Body of pancreas (tissue), 4 donors: ENCODE measurements at regions not wholly inside any gene's neighbourhood (a gene's known extent, or its start where the extent isn't known, plus 50 kb on each side); places are given as distances from the start of the nearest gene placed in this dataset.

Experiments
- ATAC-seq: fragments of 150-250 bp; one replicate; pipeline ENCODE4 v1.9.1; 2016
- DNase-seq, 4 donors: peaks; one replicate each; pipeline ENCODE4 v3.0.0-alpha.2; 2019
- H3K27ac ChIP-seq, 4 donors: fragments of 200-600 bp; sonication (generic); 1 replicate in 3 of 4; 2 replicates in 1 of 4; pipeline versions ENCODE4 v1.5.1 to v1.6.1; 2016 to 2019; ENCODE audit warnings: mild to moderate bottlenecking in 1 of 4, mixed read lengths in 1 of 4, moderate library complexity in 1 of 4
- H3K27me3 ChIP-seq, 2 donors: fragments of 200-600 bp; sonication (generic); one replicate each; pipeline ENCODE4 v1.6.0; 2016; ENCODE audit warnings: mild to moderate bottlenecking in 1 of 2
- H3K36me3 ChIP-seq, 2 donors: fragments of 200-600 bp; sonication (generic); replicated peaks in 1 of 2; 2 replicates each; pipeline ENCODE4 v1.5.1; 2016; ENCODE audit warnings: low read depth in 2 of 2; ENCODE audit not compliant: insufficient read depth in 1 of 2
- H3K4me1 ChIP-seq: fragments of 200-600 bp; sonication (generic); one replicate; pipeline ENCODE4 v1.6.0; 2016
- H3K4me3 ChIP-seq, 2 donors: fragments of 200-600 bp; sonication (generic); 1 replicate in 1 of 2; 2 replicates in 1 of 2; pipeline ENCODE4 v1.5.1; 2016 to 2019
- H3K9me3 ChIP-seq, 3 donors: fragments of 200-600 bp; sonication (generic); 1 replicate in 2 of 3; 2 replicates in 1 of 3; pipeline ENCODE4 v1.5.1; 2016
- CTCF ChIP-seq, 7 experiments: fragments of 450-650 bp in 4 of 7; fragments of 200-600 bp in 3 of 7; sonication (generic) in 3 of 7; IDR thresholded peaks; one replicate each; pipeline ENCODE4 v1.5.1; 2016 to 2019; ENCODE audit warnings: antibody characterized with exemption in 7 of 7
- POLR2A ChIP-seq, 3 donors: fragments of 450-650 bp; IDR thresholded peaks; one replicate each; pipeline ENCODE4 v1.6.1; 2016; ENCODE audit warnings: antibody characterized with exemption in 3 of 3, mild to moderate bottlenecking in 2 of 3
- WGBS, 2 donors: methylation state at CpG; one replicate each; pipeline ENCODE4 v1.1.5; 2017; 5-methylcytosine and 5-hydroxymethylcytosine counted together
- intact Hi-C: fragments of 100-400 bp; cut with DNase I; formaldehyde crosslinking; loops from one replicate; pipeline ENCODE4 v1.15.1; 2023

GRCh38 chr20:51249215-51249614, 226.3 kb upstream of the KCNG1 start:
- no peak for ATAC-seq
- no peak for DNase-seq
- WGBS, 2 donors: 26 to 39% methylated on average over 4 of the region's 4 CpGs

GRCh38 chr20:51244466-51244865, 221.6 kb upstream of the KCNG1 start:
- TF ChIP-seq CTCF (IDR thresholded peaks at IDR 0.05) (no peak), POLR2A (IDR thresholded peaks at IDR 0.05) (no peak)
- H3K27me3 ChIP-seq: no peaks in the 10 kb centered on the region
- no peak overlapping the region for H3K27ac ChIP-seq
- DNase-seq (no peak), ATAC-seq (no peak)
- no peak overlapping the region for H3K4me3 ChIP-seq
- intact Hi-C loops: no loop called here
- H3K4me1 ChIP-seq: no peaks in the 10 kb centered on the region
- H3K36me3 ChIP-seq: no peaks in the 10 kb centered on the region
- WGBS, 2 donors: 73 to 77% methylated on average over 10 of the region's 10 CpGs
- H3K9me3 ChIP-seq: peaks cover 0 to 9% (median 0%) of the 10 kb centered on the region in 3 donors

More at GRCh38 chr20:51249215-51249614, 226.3 kb upstream of the KCNG1 start:
- H3K9me3 ChIP-seq: no peaks in the 10 kb centered on the region
- intact Hi-C loops: no loop called here
- no peaks in the 10 kb centered on the region for H3K4me1 ChIP-seq
- no peak for TF ChIP-seq CTCF (IDR thresholded peaks at IDR 0.05)
- no peak for TF ChIP-seq POLR2A (IDR thresholded peaks at IDR 0.05)
- H3K4me3 ChIP-seq: no peak overlapping the region
- no peaks in the 10 kb centered on the region for H3K27me3 ChIP-seq
- no peak overlapping the region for H3K27ac ChIP-seq
- no peaks in the 10 kb centered on the region for H3K36me3 ChIP-seq

- H3K9me3 ChIP-seq: peaks cover 0 to 9% (median 0%) of the 10 kb centered on the region in 3 donors
- no peak for ATAC-seq
These were observed 215.9 kb upstream of the KCNG1 start for GRCh38 chr20:51238675-51239305.

GRCh38 chr20:51237791-51238190, 214.9 kb upstream of the KCNG1 start:
- peaks cover 0 to 3% (median 0%) of the 10 kb centered on the region in 3 donors for H3K9me3 ChIP-seq

More at GRCh38 chr20:51238675-51239305, 215.9 kb upstream of the KCNG1 start:
- no peak for DNase-seq
- WGBS, 2 donors: 76 to 92% methylated on average over 6 to 8 of the region's 8 CpGs
- no peaks in the 10 kb centered on the region for H3K36me3 ChIP-seq
- H3K27ac ChIP-seq: no peak overlapping the region
- H3K4me3 ChIP-seq: no peak overlapping the region
- H3K4me1 ChIP-seq: no peaks in the 10 kb centered on the region
- TF ChIP-seq CTCF (IDR thresholded peaks at IDR 0.05) (no peak), POLR2A (IDR thresholded peaks at IDR 0.05) (no peak)
- intact Hi-C loops: no loop called here
- no peaks in the 10 kb centered on the region for H3K27me3 ChIP-seq

More at GRCh38 chr20:51237791-51238190, 214.9 kb upstream of the KCNG1 start:
- ATAC-seq (no peak), DNase-seq (no peak)
- TF ChIP-seq POLR2A (IDR thresholded peaks at IDR 0.05) (no peak), CTCF (IDR thresholded peaks at IDR 0.05) (no peak)
- Histone ChIP-seq H3K4me1 (no peaks in the 10 kb centered on the region), H3K4me3 (no peak overlapping the region), H3K27ac (no peak overlapping the region), H3K36me3 (no peaks in the 10 kb centered on the region), H3K27me3 (no peaks in the 10 kb centered on the region)
- 62 to 68% methylated on average over 11 of the region's 11 CpGs for WGBS, 2 donors
- intact Hi-C loops: no loop called here
